AG04450 (cell line): ENCODE measurements at regions not wholly inside any gene's neighbourhood (a gene's known extent, or its start where the extent isn't known, plus 50 kb on each side); places are given as distances from the start of the nearest gene placed in this dataset.

ENCODE experiments used
- CTCF ChIA-PET: fragments of 300-600, 350-600 bp; formaldehyde crosslinking; extraction: SDS; loops from one replicate; lab custom pipeline; 2022; ENCODE audit warnings: antibody characterized with exemption, inconsistent platforms; lab: Charles Lee
- POLR2A ChIA-PET: fragments of 350-600 bp; formaldehyde crosslinking; extraction: SDS; loops from one replicate; lab custom pipeline; 2021; ENCODE audit warnings: antibody characterized with exemption, inconsistent platforms; lab: Yijun Ruan, JAX
- DNase-seq: peaks from one replicate; pipeline ENCODE4 v3.0.0-alpha.2; 2011; ENCODE audit warnings: low read depth, low spot score
- H3K27ac ChIP-seq: one replicate; pipeline ENCODE4 v1.5.1; 2012; ENCODE audit warnings: low read depth, low read length, control low read depth
- H3K27me3 ChIP-seq: one replicate; pipeline ENCODE4 v1.6.0; 2012; ENCODE audit warnings: low read length; ENCODE audit not compliant: control insufficient read depth, insufficient read depth
- H3K4me3 ChIP-seq: 2 replicates; pipeline ENCODE4 v1.5.1; 2011; ENCODE audit warnings: mild to moderate bottlenecking, low read depth, low read length, control low read depth
- H3K9me3 ChIP-seq: 2 replicates; pipeline ENCODE4 v1.5.1; 2012; ENCODE audit warnings: low read length; ENCODE audit not compliant: control insufficient read depth, insufficient read depth
- TF ChIP-seq, protein P1 (sequence below): IDR thresholded peaks from 2 replicates; pipeline ENCODE4 v1.5.1; 2011; ENCODE audit warnings: low read depth, low read length, control low read depth, inconsistent platforms

DNA sequence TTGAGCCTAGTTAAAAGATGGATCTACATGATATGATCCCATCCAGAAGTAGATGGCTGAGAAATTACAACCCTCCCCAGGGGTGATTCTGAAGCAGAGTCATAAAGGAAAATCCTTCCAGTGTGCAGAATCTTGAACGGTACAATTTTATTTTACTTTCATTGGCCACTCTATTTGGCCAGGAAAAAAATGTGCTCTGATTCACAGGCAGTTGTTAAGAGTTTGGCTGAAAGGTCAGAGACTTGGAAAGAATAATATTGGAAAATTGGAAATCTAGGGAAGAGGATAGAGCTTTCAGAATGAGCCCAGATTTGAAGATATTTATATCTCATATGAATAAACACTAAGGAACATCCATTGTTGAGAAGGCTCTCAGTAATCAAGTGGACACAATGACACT lies 1299.3 kb upstream of the GJE1 start:
- H3K27ac ChIP-seq: no peak overlapping the region
- TF ChIP-seq, protein P1, sequence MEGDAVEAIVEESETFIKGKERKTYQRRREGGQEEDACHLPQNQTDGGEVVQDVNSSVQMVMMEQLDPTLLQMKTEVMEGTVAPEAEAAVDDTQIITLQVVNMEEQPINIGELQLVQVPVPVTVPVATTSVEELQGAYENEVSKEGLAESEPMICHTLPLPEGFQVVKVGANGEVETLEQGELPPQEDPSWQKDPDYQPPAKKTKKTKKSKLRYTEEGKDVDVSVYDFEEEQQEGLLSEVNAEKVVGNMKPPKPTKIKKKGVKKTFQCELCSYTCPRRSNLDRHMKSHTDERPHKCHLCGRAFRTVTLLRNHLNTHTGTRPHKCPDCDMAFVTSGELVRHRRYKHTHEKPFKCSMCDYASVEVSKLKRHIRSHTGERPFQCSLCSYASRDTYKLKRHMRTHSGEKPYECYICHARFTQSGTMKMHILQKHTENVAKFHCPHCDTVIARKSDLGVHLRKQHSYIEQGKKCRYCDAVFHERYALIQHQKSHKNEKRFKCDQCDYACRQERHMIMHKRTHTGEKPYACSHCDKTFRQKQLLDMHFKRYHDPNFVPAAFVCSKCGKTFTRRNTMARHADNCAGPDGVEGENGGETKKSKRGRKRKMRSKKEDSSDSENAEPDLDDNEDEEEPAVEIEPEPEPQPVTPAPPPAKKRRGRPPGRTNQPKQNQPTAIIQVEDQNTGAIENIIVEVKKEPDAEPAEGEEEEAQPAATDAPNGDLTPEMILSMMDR: no peak
- no peak for DNase-seq
- no peak overlapping the region for H3K4me3 ChIP-seq
- ChIA-PET CTCF (no interaction called here), POLR2A (no interaction called here)
- H3K27me3 ChIP-seq: no peaks in the 10 kb centered on the region
- peaks cover 4% of the 10 kb centered on the region; the same call in 1 of the 2 replicates for H3K9me3 ChIP-seq

DNA sequence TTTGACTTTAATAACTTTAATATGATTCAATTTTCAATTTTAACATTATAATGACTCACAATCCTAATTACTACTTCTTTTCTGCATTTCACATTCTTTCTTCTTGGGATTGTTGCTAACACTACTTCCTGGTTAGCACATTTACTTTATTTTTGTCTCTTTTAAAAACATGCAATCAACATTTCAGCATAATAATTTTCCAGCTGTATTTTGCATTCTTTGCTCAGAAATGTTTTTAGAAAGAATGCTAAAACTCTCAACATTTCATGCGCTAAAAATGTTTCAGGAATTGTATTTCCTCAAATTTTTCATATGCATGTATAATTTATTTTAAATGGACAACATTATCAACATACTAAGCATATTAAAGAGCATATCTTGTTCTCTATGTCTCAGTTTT lies 1302.1 kb upstream of the GJE1 start:
- ChIA-PET POLR2A (no interaction called here), CTCF (no interaction called here)
- DNase-seq: no peak
- H3K9me3 ChIP-seq: peaks cover 4% of the 10 kb centered on the region; the same call in 1 of the 2 replicates
- no peaks in the 10 kb centered on the region for H3K27me3 ChIP-seq
- H3K4me3 ChIP-seq: no peak overlapping the region
- H3K27ac ChIP-seq: no peak overlapping the region
- TF ChIP-seq, protein P1: no peak

DNA sequence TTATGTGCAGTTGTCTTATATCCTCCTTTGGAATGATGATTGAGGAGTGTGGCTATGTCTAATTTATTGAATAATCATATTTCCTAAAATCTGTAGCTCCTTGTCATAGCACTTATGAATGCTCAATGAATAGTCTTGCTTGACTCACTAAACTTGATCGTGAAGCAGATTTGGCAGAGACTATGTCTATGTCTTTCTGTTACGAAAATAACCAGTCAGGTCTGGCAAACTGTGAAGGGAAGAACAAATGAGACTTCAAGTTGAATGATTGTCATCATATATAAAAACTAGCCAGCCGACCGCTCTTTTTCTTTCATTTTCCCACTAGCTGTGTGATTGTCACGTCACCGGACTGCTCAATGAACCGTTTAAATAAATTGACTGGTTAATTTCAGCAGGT lies 1303.9 kb upstream of the GJE1 start:
- H3K27ac ChIP-seq: no peak overlapping the region
- ChIA-PET POLR2A (no interaction called here), CTCF (interaction anchor here (0.6 kb wide), 1 partner anchor 484 kb away, joined by 3 read pairs; no protein-coding TSS in a partner anchor)
- H3K27me3 ChIP-seq: no peaks in the 10 kb centered on the region
- H3K9me3 ChIP-seq: peaks cover 4% of the 10 kb centered on the region; the same call in 1 of the 2 replicates
- H3K4me3 ChIP-seq: no peak overlapping the region
- DNase-seq: no peak
- TF ChIP-seq, protein P1: no peak

GRCh38 chr6:140827593-140827992 lies 1305.1 kb upstream of the GJE1 start:
- H3K9me3 ChIP-seq: peaks cover 4% of the 10 kb centered on the region; the same call in 1 of the 2 replicates
- POLR2A ChIA-PET: no interaction called here
- CTCF ChIA-PET: no interaction called here
- no peak overlapping the region for H3K27ac ChIP-seq
- H3K4me3 ChIP-seq: no peak overlapping the region
- no peak for DNase-seq
- H3K27me3 ChIP-seq: no peaks in the 10 kb centered on the region
- TF ChIP-seq, protein P1: no peak

DNA sequence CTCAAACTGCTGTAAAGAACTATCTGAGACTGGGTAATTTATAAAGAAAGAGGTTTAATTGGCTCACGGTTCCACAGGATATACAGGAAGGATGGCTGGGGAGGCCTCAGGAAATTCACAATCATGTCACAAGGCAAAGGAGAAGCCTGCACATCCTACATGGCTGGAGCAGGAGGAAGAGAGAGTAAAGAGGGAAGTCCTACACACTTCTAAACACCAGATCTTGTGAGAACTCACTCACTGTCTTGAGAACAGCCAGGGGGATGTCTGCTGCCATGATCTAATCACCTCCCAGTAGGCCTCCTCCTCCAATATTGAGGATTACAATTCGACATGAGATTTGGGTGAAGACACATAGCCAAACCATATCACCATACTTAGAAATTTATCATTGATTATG lies 1307.0 kb upstream of the GJE1 start:
- Histone ChIP-seq H3K4me3 (no peak overlapping the region), H3K9me3 (peaks cover 4% of the 10 kb centered on the region; the same call in 1 of the 2 replicates), H3K27me3 (no peaks in the 10 kb centered on the region), H3K27ac (no peak overlapping the region)
- POLR2A ChIA-PET: no interaction called here
- DNase-seq: no peak
- CTCF ChIA-PET: no interaction called here
- TF ChIP-seq, protein P1: no peak
